RWPE2 (cell line): ENCODE measurements at regions not wholly inside any gene's neighbourhood (a gene's known extent, or its start where the extent isn't known, plus 50 kb on each side); places are given as distances from the start of the nearest gene placed in this dataset.

Experiments
- ATAC-seq: fragments of 200-7000 bp; cut with Tn5 transposase; 3 replicates; pipeline ENCODE4 v1.9.1; 2021; ENCODE audit warnings: low read depth
- DNase-seq: peaks from one replicate; pipeline ENCODE4 v3.0.0-alpha.2; 2020; ENCODE audit warnings: low spot score
- H3K27ac ChIP-seq: fragments of 450-650 bp; 2 replicates; pipeline ENCODE4 v1.5.1; 2017; ENCODE audit warnings: mild to moderate bottlenecking; ENCODE audit not compliant: poor library complexity, severe bottlenecking
- H3K27me3 ChIP-seq: fragments of 250-450 bp; sonication (Bioruptor Pico); 2 replicates; pipeline ENCODE4 v1.5.1; 2021; ENCODE audit warnings: mild to moderate bottlenecking, moderate library complexity; ENCODE audit not compliant: insufficient read depth, poor library complexity, severe bottlenecking
- H3K36me3 ChIP-seq: fragments of 250-450 bp; sonication (Bioruptor Pico); 2 replicates; pipeline ENCODE4 v1.5.1; 2020; ENCODE audit warnings: low read depth, mild to moderate bottlenecking, moderate library complexity
- H3K4me1 ChIP-seq: fragments of 250-450 bp; sonication (Bioruptor Pico); 2 replicates; pipeline ENCODE4 v1.5.1; 2021; ENCODE audit warnings: mild to moderate bottlenecking, moderate library complexity; ENCODE audit not compliant: insufficient read depth, poor library complexity, severe bottlenecking
- H3K4me3 ChIP-seq: fragments of 250-450 bp; sonication (Bioruptor Pico); 2 replicates; pipeline ENCODE4 v1.5.1; 2021; ENCODE audit warnings: mild to moderate bottlenecking, moderate library complexity; ENCODE audit not compliant: severe bottlenecking
- H3K9me3 ChIP-seq: fragments of 250-450 bp; sonication (Bioruptor Pico); 2 replicates; pipeline ENCODE4 v1.5.1; 2021; ENCODE audit warnings: mild to moderate bottlenecking, moderate library complexity; ENCODE audit not compliant: severe bottlenecking
- TF ChIP-seq, protein P1 (sequence below): fragments of 450-650 bp; IDR thresholded peaks from one replicate; pipeline ENCODE4 v1.5.1; 2017; ENCODE audit warnings: mild to moderate bottlenecking, moderate library complexity; ENCODE audit not compliant: poor library complexity, severe bottlenecking

DNA sequence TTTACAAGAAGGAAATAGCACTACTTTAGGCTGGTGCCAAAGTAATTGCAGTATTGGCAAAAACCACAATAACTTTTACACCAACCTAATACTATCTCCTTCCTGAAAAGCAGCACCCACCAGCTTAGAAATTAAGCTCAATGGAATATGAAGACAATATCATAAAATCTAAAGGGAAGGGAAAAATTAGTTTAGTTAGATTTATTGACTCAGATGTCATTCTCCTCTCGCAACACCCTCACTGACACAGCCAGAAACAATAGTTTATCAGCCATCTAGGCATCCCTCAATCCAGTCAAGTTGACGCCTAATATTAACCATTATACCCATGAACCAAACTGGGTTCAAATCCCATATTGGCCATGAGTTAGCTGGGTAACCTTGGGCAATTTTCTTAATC, 820.4 kb upstream of the EPHA5 start:
- H3K9me3 ChIP-seq, result no peaks in the 10 kb centered on the region
- H3K27ac ChIP-seq, result no peak overlapping the region
- DNase-seq, result no peak
- no peaks in the 10 kb centered on the region for H3K36me3 ChIP-seq
- TF ChIP-seq, protein P1, sequence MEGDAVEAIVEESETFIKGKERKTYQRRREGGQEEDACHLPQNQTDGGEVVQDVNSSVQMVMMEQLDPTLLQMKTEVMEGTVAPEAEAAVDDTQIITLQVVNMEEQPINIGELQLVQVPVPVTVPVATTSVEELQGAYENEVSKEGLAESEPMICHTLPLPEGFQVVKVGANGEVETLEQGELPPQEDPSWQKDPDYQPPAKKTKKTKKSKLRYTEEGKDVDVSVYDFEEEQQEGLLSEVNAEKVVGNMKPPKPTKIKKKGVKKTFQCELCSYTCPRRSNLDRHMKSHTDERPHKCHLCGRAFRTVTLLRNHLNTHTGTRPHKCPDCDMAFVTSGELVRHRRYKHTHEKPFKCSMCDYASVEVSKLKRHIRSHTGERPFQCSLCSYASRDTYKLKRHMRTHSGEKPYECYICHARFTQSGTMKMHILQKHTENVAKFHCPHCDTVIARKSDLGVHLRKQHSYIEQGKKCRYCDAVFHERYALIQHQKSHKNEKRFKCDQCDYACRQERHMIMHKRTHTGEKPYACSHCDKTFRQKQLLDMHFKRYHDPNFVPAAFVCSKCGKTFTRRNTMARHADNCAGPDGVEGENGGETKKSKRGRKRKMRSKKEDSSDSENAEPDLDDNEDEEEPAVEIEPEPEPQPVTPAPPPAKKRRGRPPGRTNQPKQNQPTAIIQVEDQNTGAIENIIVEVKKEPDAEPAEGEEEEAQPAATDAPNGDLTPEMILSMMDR, result no peak
- H3K4me3 ChIP-seq, result no peak overlapping the region
- no peak for ATAC-seq
- no peaks in the 10 kb centered on the region for H3K27me3 ChIP-seq
- H3K4me1 ChIP-seq, result peaks cover 14% of the 10 kb centered on the region

DNA sequence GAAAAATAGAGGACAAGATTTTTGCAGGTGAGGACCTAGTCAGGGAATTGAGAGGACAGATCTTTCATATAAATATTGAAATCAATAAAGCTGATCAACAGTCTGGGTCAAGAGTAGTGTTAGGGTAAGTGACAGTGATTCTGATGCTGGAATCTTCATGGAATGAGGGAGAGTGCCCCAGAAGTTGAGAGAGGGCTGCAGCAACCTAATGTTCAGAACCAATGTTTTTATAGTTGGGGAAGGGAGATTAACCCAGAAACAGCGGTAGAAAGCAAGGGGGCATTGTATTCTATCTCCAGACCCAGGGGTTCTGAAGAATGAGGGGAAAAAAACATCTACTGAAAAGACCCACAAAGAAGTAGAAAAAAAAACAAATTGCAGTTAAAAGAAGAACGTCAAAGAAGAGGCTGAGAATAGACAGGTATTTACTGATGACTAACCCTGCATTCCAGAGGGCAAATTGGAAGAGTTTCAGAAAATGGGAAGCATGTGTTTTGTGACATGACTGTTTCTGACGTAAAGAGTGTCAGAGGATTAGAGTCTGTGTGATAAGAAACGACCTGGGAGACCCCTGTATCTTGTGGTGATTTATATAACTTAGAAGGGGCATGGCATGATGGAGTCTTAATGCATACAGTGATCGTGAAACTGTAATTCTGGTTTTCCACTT, 819.6 kb upstream of the EPHA5 start:
- DNase-seq (no peak), ATAC-seq (peak; percentile 83)
- TF ChIP-seq, protein P1, result no peak
- Histone ChIP-seq H3K27ac (no peak overlapping the region), H3K9me3 (no peaks in the 10 kb centered on the region), H3K4me3 (no peak overlapping the region), H3K27me3 (no peaks in the 10 kb centered on the region), H3K4me1 (peaks cover 14% of the 10 kb centered on the region), H3K36me3 (no peaks in the 10 kb centered on the region)

DNA sequence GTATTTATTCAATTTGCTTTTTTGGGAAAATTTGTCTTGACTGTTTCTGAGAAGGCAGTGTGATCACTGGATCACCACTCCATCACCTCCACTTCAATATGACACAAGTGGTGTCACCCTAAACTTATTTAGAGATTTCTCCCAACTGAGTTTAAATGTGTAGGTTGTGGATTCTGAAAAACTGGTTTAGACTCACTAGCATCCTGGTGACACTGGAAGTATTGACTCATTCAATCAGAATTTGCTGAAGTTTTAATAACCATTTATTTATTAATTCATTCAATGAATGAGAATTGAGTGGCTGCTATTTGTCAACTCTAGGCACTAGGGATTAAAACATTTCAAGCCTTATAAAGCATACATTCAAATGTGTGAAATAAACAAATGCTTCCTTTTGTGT, 819.1 kb upstream of the EPHA5 start:
- no peak for ATAC-seq
- TF ChIP-seq, protein P1, result no peak
- Histone ChIP-seq H3K4me3 (no peak overlapping the region), H3K4me1 (peaks cover 14% of the 10 kb centered on the region), H3K27me3 (no peaks in the 10 kb centered on the region), H3K9me3 (no peaks in the 10 kb centered on the region), H3K27ac (no peak overlapping the region), H3K36me3 (no peaks in the 10 kb centered on the region)
- no peak for DNase-seq

DNA sequence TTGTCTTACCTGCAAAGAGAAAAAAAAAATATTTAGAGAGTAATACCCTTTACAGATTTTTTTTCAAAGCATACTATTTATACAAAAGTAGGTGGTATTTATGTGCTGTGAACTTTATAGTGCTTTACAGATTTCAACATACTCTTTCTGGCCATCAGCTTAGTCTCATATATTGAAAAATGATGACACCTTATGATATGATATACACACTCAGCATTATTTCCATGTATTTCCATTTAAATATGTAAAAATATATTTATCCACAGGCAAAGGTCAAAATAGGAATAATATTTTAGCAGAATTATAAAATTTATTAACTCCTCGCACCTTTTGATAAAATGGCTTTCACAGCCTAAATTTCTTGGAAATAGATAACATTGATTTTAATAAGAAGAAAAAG, 815.8 kb upstream of the EPHA5 start:
- H3K9me3 ChIP-seq, result no peaks in the 10 kb centered on the region
- no peak for DNase-seq
- H3K36me3 ChIP-seq, result no peaks in the 10 kb centered on the region
- H3K4me1 ChIP-seq, result peaks cover 19% of the 10 kb centered on the region
- H3K27me3 ChIP-seq, result no peaks in the 10 kb centered on the region
- no peak overlapping the region for H3K27ac ChIP-seq
- no peak overlapping the region for H3K4me3 ChIP-seq
- no peak for ATAC-seq
- TF ChIP-seq, protein P1, result no peak

DNA sequence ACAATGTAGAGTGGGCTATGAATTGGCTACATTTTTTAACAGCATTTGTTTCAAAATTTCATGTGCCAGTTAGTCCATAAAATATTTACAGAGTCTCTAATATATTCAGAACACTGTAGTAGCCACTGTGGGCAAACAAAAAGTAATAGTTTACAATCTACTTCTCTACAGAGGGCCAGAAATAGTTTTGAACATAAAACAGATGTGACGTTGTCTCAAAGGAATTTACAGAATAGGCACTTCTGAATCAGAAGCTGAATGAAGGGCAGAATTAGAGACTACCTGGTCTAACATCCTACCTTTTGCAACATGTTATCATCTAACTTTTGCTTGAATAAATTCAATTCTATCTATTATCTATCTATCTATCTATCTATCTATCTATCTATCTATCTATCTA, 811.9 kb upstream of the EPHA5 start:
- Histone ChIP-seq H3K9me3 (no peaks in the 10 kb centered on the region), H3K27ac (no peak overlapping the region), H3K4me3 (no peak overlapping the region), H3K27me3 (no peaks in the 10 kb centered on the region), H3K4me1 (peaks cover 5% of the 10 kb centered on the region), H3K36me3 (no peaks in the 10 kb centered on the region)
- TF ChIP-seq, protein P1, result no peak
- DNase-seq (no peak), ATAC-seq (peak; percentile 67; the same call in 2 of the 3 replicates)
